Transverse colon (tissue), 4 donors: ENCODE measurements at regions not wholly inside any gene's neighbourhood (a gene's known extent, or its start where the extent isn't known, plus 50 kb on each side); places are given as distances from the start of the nearest gene placed in this dataset.

ENCODE experiments used
- DNase-seq: peaks from one replicate; pipeline ENCODE4 v3.0.0-alpha.2; 2019
- H3K27ac ChIP-seq, 4 donors: fragments of 200-600 bp; sonication (generic); 2 replicates each; pipeline ENCODE4 v1.5.1; 2016 to 2018; ENCODE audit warnings: inconsistent platforms in 4 of 4
- H3K27me3 ChIP-seq: fragments of 200-600 bp; sonication (generic); 2 replicates; pipeline ENCODE4 v1.5.1; 2017; ENCODE audit warnings: inconsistent platforms
- H3K36me3 ChIP-seq, 4 donors: fragments of 200-600 bp; sonication (generic); 2 replicates each; pipeline ENCODE4 v1.5.1; 2017 to 2019; ENCODE audit warnings: inconsistent platforms in 4 of 4
- H3K4me1 ChIP-seq, 4 donors: fragments of 200-600 bp; sonication (generic); 2 replicates each; pipeline ENCODE4 v1.5.1; 2017 to 2020; ENCODE audit warnings: inconsistent platforms in 4 of 4
- H3K4me3 ChIP-seq, 4 donors: fragments of 200-600 bp; sonication (generic); 1 replicate in 1 of 4; 2 replicates in 3 of 4; pipeline versions ENCODE4 v1.5.1 to v1.6.1; 2017 to 2019; ENCODE audit warnings: inconsistent platforms in 4 of 4
- H3K9me3 ChIP-seq, 2 donors: fragments of 200-600 bp; sonication (generic); 2 replicates each; pipeline ENCODE4 v1.5.1; 2017 to 2019; ENCODE audit warnings: inconsistent platforms in 2 of 2
- EP300 ChIP-seq: sonication (generic); formaldehyde crosslinking; IDR thresholded peaks from one replicate; pipeline ENCODE4 v1.6.1; 2017; ENCODE audit warnings: antibody characterized with exemption, low read depth
- POLR2A ChIP-seq: fragments of 450-650 bp; IDR thresholded peaks from one replicate; pipeline ENCODE4 v1.6.1; 2016; ENCODE audit warnings: antibody characterized with exemption, mild to moderate bottlenecking, moderate library complexity
- POLR2AphosphoS5 ChIP-seq, 3 donors: sonication (generic); formaldehyde crosslinking; IDR thresholded peaks; one replicate each; pipeline ENCODE4 v1.6.1; 2016; ENCODE audit warnings: antibody characterized with exemption in 3 of 3
- WGBS, 2 donors: methylation state at CpG; one replicate each; pipeline ENCODE4 v1.1.5; 2018; ENCODE audit warnings: low coverage in 1 of 2; 5-methylcytosine and 5-hydroxymethylcytosine counted together
- in situ Hi-C, 4 donors: fragments of 200-750 bp; cut with MboI; loops; one replicate each; pipeline versions ENCODE4 v1.15.0 to v1.15.1; 2017; ENCODE audit warnings: low sequenced_read_pairs in 3 of 4, low pct_ligation_motif_present in 1 of 4, low pct_unique_long_range_greater_than_20kb in 1 of 4
- intact Hi-C: fragments of 100-400 bp; cut with DNase I; formaldehyde crosslinking; loops from one replicate; pipeline ENCODE4 v1.15.1; 2023; ENCODE audit warnings: low total_unique reads
- TF ChIP-seq, protein P1 (sequence below), 5 experiments: fragments of 200-600 bp in 3 of 5; fragments of 450-650 bp in 2 of 5; sonication (generic) in 3 of 5; IDR thresholded peaks; 1 replicate in 2 of 5; 2 replicates in 3 of 5; pipeline ENCODE4 v1.5.1; 2016 to 2017; ENCODE audit warnings: antibody characterized with exemption in 5 of 5, inconsistent platforms in 3 of 5, mild to moderate bottlenecking in 2 of 5, moderate library complexity in 1 of 5

DNA sequence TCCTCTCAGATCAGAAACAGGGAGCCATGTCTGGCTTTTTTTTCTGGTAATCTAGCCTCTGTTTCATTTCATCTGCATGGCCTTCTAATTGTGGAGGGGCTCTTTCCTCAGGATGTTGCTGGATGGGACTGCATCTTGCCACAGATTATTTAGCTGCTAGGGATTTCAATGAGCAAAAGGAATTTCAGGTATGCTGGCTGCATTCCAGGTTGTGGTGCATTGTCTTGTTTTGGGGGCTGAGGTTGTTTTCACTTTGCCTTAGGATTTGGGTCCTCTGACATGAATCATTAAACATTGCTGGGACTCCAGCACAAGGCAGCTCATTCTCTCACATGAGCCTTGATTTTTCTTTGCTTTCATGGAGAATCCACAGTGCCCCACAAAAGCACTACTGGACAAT is 789.3 kb upstream of the TSPY4 start:
- in situ Hi-C loops = no loop called here
- intact Hi-C loops = no loop called here
- no peak for TF ChIP-seq EP300
- TF ChIP-seq, protein P1, sequence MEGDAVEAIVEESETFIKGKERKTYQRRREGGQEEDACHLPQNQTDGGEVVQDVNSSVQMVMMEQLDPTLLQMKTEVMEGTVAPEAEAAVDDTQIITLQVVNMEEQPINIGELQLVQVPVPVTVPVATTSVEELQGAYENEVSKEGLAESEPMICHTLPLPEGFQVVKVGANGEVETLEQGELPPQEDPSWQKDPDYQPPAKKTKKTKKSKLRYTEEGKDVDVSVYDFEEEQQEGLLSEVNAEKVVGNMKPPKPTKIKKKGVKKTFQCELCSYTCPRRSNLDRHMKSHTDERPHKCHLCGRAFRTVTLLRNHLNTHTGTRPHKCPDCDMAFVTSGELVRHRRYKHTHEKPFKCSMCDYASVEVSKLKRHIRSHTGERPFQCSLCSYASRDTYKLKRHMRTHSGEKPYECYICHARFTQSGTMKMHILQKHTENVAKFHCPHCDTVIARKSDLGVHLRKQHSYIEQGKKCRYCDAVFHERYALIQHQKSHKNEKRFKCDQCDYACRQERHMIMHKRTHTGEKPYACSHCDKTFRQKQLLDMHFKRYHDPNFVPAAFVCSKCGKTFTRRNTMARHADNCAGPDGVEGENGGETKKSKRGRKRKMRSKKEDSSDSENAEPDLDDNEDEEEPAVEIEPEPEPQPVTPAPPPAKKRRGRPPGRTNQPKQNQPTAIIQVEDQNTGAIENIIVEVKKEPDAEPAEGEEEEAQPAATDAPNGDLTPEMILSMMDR (IDR thresholded peaks at IDR 0.05) = no peak
- TF ChIP-seq POLR2AphosphoS5 (IDR thresholded peaks at IDR 0.05) = no peak

GRCh38 chrY:8551323-8551722 is 785.9 kb upstream of the TSPY4 start:
- intact Hi-C loops = no loop called here
- Histone ChIP-seq H3K36me3 (no peaks in the 10 kb centered on the region), H3K27me3 (no peaks in the 10 kb centered on the region), H3K27ac (no peak overlapping the region), H3K9me3 (no peaks in the 10 kb centered on the region), H3K4me3 (no peak overlapping the region), H3K4me1 (no peaks in the 10 kb centered on the region)
- in situ Hi-C loops = no loop called here
- DNase-seq = no peak
- TF ChIP-seq EP300 (no peak), POLR2AphosphoS5 (IDR thresholded peaks at IDR 0.05) (no peak), POLR2A (no peak)
- TF ChIP-seq, protein P1 (IDR thresholded peaks at IDR 0.05) = no peak
- no CpG with 5 or more reads among the region's 2 CpGs for WGBS, 2 donors

More for the DNA sequence above, 789.3 kb upstream of the TSPY4 start:
- H3K27ac ChIP-seq = no peak overlapping the region
- H3K4me1 ChIP-seq = no peaks in the 10 kb centered on the region
- no peak overlapping the region for H3K4me3 ChIP-seq
- DNase-seq = no peak
- H3K27me3 ChIP-seq = no peaks in the 10 kb centered on the region
- H3K36me3 ChIP-seq = no peaks in the 10 kb centered on the region
- no peaks in the 10 kb centered on the region for H3K9me3 ChIP-seq

DNA sequence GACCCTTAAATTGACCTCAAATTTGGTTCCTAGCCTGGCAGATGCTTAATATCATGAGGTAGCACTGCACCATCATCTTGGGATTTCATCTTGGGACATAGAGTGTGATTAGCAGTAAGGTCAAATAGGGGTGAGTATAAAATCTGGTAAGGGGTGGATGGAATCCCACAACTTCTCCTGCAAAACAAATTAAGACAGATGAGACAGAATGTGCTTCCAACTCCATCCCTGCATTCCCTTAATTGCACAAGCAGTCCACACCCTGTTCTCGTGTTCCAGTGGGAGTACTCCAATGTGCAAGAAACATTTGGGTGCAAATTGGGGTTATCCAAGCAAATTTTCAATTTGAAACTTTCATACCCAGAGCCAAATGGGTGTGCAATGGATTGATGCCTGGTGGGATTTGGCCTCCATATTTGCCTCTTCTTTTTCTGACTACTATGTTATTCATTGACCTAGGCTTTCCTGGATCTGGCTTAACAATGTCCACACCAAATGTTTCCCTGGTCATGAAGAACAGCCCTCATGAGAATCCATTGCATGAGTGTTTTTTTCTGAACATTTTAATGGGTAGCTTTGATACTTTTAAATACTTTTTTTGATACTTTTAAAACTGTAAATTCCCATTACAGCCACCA is 785.0 kb upstream of the TSPY4 start:
- intact Hi-C loops = no loop called here
- H3K36me3 ChIP-seq = no peaks in the 10 kb centered on the region

DNA sequence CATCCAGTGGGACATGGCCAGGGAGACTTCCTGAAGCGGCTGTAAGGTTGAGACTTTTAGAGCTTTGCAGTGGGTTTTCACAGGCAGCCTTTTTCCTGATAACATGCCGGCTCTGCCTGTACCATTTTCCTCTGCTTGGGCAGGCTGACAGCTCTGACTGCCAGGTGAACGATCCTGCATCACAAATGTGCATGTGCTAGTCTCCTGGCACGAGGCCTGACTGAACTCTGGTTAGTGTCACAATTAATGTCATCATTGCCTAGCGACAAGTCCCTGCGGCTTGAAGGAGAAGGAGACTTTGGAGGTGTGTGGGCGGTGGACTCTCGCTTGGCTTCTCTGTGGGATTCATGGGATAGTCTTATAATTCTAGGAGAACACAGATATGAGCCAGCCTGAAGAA is 783.6 kb upstream of the TSPY4 start:
- 100% methylated on average over 1 of the region's 8 CpGs; no CpG with 5 or more reads in 1 of the 2 donors for WGBS, 2 donors
- Histone ChIP-seq H3K27me3 (no peaks in the 10 kb centered on the region), H3K36me3 (no peaks in the 10 kb centered on the region), H3K9me3 (no peaks in the 10 kb centered on the region), H3K4me1 (no peaks in the 10 kb centered on the region), H3K27ac (no peak overlapping the region), H3K4me3 (no peak overlapping the region)
- DNase-seq = no peak
- intact Hi-C loops = no loop called here
- TF ChIP-seq, protein P1 (IDR thresholded peaks at IDR 0.05) = no peak
- TF ChIP-seq POLR2AphosphoS5 (IDR thresholded peaks at IDR 0.05) (no peak), POLR2A (no peak), EP300 (no peak)
- in situ Hi-C loops = no loop called here

More for the DNA sequence above, 785.0 kb upstream of the TSPY4 start:
- no peak overlapping the region for H3K4me3 ChIP-seq
- H3K4me1 ChIP-seq = no peaks in the 10 kb centered on the region
- no peaks in the 10 kb centered on the region for H3K27me3 ChIP-seq
- TF ChIP-seq POLR2A (no peak), EP300 (no peak), POLR2AphosphoS5 (IDR thresholded peaks at IDR 0.05) (no peak)
- TF ChIP-seq, protein P1 (IDR thresholded peaks at IDR 0.05) = no peak
- no peak overlapping the region for H3K27ac ChIP-seq
- no peaks in the 10 kb centered on the region for H3K9me3 ChIP-seq
- in situ Hi-C loops = no loop called here
- no CpG with 5 or more reads among the region's 1 CpG for WGBS, 2 donors
- no peak for DNase-seq
